ENCODE measurements at regions not wholly inside any gene's neighbourhood (a gene's known extent, or its start where the extent isn't known, plus 50 kb on each side); places are given as distances from the start of the nearest gene placed in this dataset.

DNA sequence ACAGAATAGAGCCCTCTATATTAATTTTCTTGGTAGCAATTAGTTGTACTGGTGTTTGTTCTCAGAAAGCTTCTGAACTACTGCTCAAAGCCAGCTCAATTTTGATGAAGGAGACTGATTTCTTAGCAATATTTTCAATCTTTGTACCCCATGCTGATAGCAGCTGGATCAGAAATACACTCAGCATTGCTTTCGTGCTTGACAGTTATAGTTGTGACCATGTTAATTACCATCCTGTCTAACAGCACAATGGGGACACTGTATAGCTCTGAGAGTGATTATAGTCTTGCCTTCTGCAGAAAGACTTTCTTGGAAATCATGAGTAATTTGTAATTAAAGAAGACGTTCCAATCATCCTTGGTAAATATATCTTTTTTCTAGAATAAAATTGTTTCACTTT, 79.7 kb upstream of the GNPDA2 start:
- Mint-ChIP-seq H3K4me1 (ENCODE audit: unreplicated experiment) (no peaks in the 10 kb centered on the region), H3K36me3 (ENCODE audit: unreplicated experiment) (no peaks in the 10 kb centered on the region), H3K4me3 (ENCODE audit: unreplicated experiment) (no peak overlapping the region), H3K9me3 (ENCODE audit: unreplicated experiment) (no peaks in the 10 kb centered on the region), H3K27me3 (ENCODE audit: unreplicated experiment) (no peaks in the 10 kb centered on the region), H3K27ac (ENCODE audit: unreplicated experiment) (no peak overlapping the region)
- DNase-seq (ENCODE audit: extremely low spot score, unreplicated experiment), result no peak
- TF ChIP-seq, protein P1, sequence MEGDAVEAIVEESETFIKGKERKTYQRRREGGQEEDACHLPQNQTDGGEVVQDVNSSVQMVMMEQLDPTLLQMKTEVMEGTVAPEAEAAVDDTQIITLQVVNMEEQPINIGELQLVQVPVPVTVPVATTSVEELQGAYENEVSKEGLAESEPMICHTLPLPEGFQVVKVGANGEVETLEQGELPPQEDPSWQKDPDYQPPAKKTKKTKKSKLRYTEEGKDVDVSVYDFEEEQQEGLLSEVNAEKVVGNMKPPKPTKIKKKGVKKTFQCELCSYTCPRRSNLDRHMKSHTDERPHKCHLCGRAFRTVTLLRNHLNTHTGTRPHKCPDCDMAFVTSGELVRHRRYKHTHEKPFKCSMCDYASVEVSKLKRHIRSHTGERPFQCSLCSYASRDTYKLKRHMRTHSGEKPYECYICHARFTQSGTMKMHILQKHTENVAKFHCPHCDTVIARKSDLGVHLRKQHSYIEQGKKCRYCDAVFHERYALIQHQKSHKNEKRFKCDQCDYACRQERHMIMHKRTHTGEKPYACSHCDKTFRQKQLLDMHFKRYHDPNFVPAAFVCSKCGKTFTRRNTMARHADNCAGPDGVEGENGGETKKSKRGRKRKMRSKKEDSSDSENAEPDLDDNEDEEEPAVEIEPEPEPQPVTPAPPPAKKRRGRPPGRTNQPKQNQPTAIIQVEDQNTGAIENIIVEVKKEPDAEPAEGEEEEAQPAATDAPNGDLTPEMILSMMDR (IDR thresholded peaks at IDR 0.05), result no peak

DNA sequence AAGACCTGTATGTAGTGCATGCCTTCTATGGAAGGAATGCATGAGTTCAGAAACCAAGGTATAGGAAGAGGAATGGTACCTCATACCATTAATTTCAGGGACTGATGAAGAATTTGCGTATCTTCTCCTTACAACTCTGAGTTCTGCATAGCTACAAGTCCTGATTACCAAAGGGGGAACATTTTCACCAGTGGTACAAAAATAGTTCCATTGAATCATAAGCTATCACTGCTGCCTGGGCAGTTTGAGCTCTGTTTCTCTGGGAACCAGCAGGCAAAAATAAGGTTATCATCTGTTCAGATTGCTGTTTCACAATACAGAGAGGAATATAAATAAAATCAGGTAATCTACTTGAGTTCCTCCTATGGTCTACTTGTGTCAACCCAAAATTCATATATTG, 77.9 kb upstream of the GNPDA2 start:
- no peaks in the 10 kb centered on the region for H3K4me1 Mint-ChIP-seq (ENCODE audit: unreplicated experiment)
- H3K27ac Mint-ChIP-seq (ENCODE audit: unreplicated experiment), result no peak overlapping the region
- H3K9me3 Mint-ChIP-seq (ENCODE audit: unreplicated experiment), result peaks cover 4% of the 10 kb centered on the region
- DNase-seq (ENCODE audit: extremely low spot score, unreplicated experiment), result no peak
- no peaks in the 10 kb centered on the region for H3K27me3 Mint-ChIP-seq (ENCODE audit: unreplicated experiment)
- no peak overlapping the region for H3K4me3 Mint-ChIP-seq (ENCODE audit: unreplicated experiment)
- TF ChIP-seq, protein P1 (IDR thresholded peaks at IDR 0.05), result no peak
- H3K36me3 Mint-ChIP-seq (ENCODE audit: unreplicated experiment), result no peaks in the 10 kb centered on the region

DNA sequence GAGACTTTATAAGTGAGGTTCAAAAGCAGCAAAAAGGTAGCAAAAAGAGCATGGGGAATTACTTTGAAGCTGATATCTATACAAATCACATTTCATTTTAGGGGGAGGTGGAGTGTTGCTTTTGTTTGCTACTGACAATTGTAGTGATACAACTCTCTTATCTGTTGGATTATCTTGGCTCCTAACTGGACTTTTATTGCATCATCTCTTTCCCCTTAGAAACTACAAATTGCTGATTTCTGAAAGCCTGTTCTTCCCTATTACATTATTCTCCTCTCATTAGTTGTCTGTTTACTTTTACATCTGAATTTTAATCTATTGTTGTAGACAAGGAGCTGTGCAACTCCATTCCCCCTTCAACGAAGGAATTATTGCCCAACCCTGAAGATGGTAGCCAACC, 75.0 kb upstream of the GNPDA2 start:
- H3K27me3 Mint-ChIP-seq (ENCODE audit: unreplicated experiment), result no peaks in the 10 kb centered on the region
- no peaks in the 10 kb centered on the region for H3K36me3 Mint-ChIP-seq (ENCODE audit: unreplicated experiment)
- no peak overlapping the region for H3K27ac Mint-ChIP-seq (ENCODE audit: unreplicated experiment)
- H3K4me3 Mint-ChIP-seq (ENCODE audit: unreplicated experiment), result no peak overlapping the region
- TF ChIP-seq, protein P1 (IDR thresholded peaks at IDR 0.05), result no peak
- DNase-seq (ENCODE audit: extremely low spot score, unreplicated experiment), result no peak
- H3K9me3 Mint-ChIP-seq (ENCODE audit: unreplicated experiment), result peaks cover 18% of the 10 kb centered on the region
- no peaks in the 10 kb centered on the region for H3K4me1 Mint-ChIP-seq (ENCODE audit: unreplicated experiment)

DNA sequence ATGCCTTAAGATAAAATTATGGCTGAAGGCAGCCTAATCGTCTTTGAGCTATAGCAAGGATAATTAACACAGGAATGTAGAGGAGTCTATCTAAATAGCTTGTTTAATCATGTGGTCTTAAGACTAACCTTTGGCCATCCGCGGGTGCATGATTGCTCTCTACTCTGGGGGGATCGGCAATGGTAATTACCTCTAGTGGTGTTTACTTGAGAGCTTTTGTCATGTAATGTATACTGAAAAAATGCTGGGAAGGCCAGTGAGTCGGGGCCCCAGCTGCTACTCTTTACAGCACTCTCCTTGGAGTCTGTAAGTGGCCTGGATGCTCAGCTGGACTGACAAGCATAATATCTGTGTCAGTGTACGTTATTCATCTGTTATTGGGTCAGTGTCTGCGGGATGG, 65.5 kb upstream of the GNPDA2 start:
- Mint-ChIP-seq H3K27ac (ENCODE audit: unreplicated experiment) (no peak overlapping the region), H3K27me3 (ENCODE audit: unreplicated experiment) (peaks cover 2% of the 10 kb centered on the region), H3K9me3 (ENCODE audit: unreplicated experiment) (peaks cover 8% of the 10 kb centered on the region), H3K4me3 (ENCODE audit: unreplicated experiment) (no peak overlapping the region), H3K4me1 (ENCODE audit: unreplicated experiment) (no peaks in the 10 kb centered on the region), H3K36me3 (ENCODE audit: unreplicated experiment) (no peaks in the 10 kb centered on the region)
- TF ChIP-seq, protein P1 (IDR thresholded peaks at IDR 0.05), result no peak
- DNase-seq (ENCODE audit: extremely low spot score, unreplicated experiment), result no peak

DNA sequence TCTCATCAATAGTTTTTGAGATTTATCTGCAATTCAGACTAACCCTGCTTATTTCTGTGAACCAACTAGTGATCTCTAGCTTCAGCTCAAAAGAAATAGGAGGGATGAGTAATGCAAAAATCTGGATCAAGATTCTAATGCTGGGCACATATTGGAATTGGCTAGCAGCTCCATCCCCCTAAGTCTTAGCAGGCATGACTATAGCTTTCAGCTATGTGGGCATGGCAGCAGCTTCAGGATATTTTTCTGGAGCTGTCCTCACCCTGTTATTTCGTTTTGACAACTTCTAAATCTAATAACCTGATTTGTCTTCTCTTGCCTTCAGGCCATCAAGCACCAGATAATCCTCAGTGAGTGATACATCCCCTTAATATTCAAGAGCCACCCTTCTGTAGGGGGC, 50.8 kb upstream of the GNPDA2 start:
- TF ChIP-seq, protein P1 (IDR thresholded peaks at IDR 0.05), result no peak
- Mint-ChIP-seq H3K27me3 (ENCODE audit: unreplicated experiment) (no peaks in the 10 kb centered on the region), H3K4me1 (ENCODE audit: unreplicated experiment) (no peaks in the 10 kb centered on the region), H3K36me3 (ENCODE audit: unreplicated experiment) (no peaks in the 10 kb centered on the region), H3K27ac (ENCODE audit: unreplicated experiment) (no peak overlapping the region), H3K9me3 (ENCODE audit: unreplicated experiment) (peaks cover 26% of the 10 kb centered on the region), H3K4me3 (ENCODE audit: unreplicated experiment) (no peak overlapping the region)
- no peak for DNase-seq (ENCODE audit: extremely low spot score, unreplicated experiment)

All from osteocyte (in vitro differentiated cells).